Keratinocyte (primary cell): ENCODE measurements at regions not wholly inside any gene's neighbourhood (a gene's known extent, or its start where the extent isn't known, plus 50 kb on each side); places are given as distances from the start of the nearest gene placed in this dataset.

Experiments
- DNase-seq: peaks from one replicate; pipeline ENCODE4 v3.0.0-alpha.2; 2011; ENCODE audit warnings: low read depth, missing footprints, low spot score
- FAIRE-seq: peaks from 2 replicates; lab custom pipeline; 2011; peaks lifted over from hg19 to GRCh38; lab: Jason Lieb, UNC
- H2AFZ ChIP-seq: 2 replicates; pipeline ENCODE4 v1.6.0; 2012; ENCODE audit warnings: low read length, control low read depth, inconsistent platforms; ENCODE audit not compliant: control insufficient read depth
- H3K27ac ChIP-seq: 2 replicates; pipeline ENCODE4 v1.5.1; 2011; ENCODE audit warnings: low read length; ENCODE audit not compliant: control insufficient read depth, insufficient read depth
- H3K27me3 ChIP-seq: 3 replicates; pipeline ENCODE4 v1.6.0; 2011; ENCODE audit warnings: low read length; ENCODE audit not compliant: control insufficient read depth, insufficient read depth; ENCODE audit errors: extremely low read depth
- H3K36me3 ChIP-seq, 2 experiments: 2 replicates in 1 of 2; 3 replicates in 1 of 2; pipeline ENCODE4 v1.5.1; 2011; ENCODE audit warnings: low read length in 2 of 2, mild to moderate bottlenecking in 1 of 2; ENCODE audit not compliant: control insufficient read depth in 2 of 2, insufficient read depth in 2 of 2; ENCODE audit errors: extremely low read depth in 1 of 2
- H3K4me1 ChIP-seq: 3 replicates; pipeline ENCODE4 v1.5.1; 2011; ENCODE audit warnings: low read length; ENCODE audit not compliant: control insufficient read depth, insufficient read depth; ENCODE audit errors: extremely low read depth
- H3K4me2 ChIP-seq: 3 replicates; pipeline ENCODE4 v1.6.0; 2011; ENCODE audit warnings: low read depth, low read length; ENCODE audit not compliant: control insufficient read depth, insufficient read depth; ENCODE audit errors: extremely low read depth
- H3K4me3 ChIP-seq, 3 experiments: fragments of 200-600 bp in 1 of 3; sonication (generic) in 1 of 3; 2 replicates in 2 of 3; 3 replicates in 1 of 3; pipeline ENCODE4 v1.5.1; 2011 to 2016; ENCODE audit warnings: low read length in 3 of 3, mild to moderate bottlenecking in 3 of 3, control low read depth in 2 of 3, inconsistent platforms in 1 of 3, low read depth in 1 of 3, mixed read lengths in 1 of 3, mixed run types in 1 of 3, moderate library complexity in 1 of 3; ENCODE audit not compliant: control insufficient read depth in 2 of 3, insufficient read depth in 2 of 3; ENCODE audit errors: extremely low read depth in 1 of 3
- H3K79me2 ChIP-seq: 2 replicates; pipeline ENCODE4 v1.6.0; 2012; ENCODE audit warnings: low read length; ENCODE audit not compliant: control insufficient read depth, insufficient read depth
- H3K9ac ChIP-seq: 3 replicates; pipeline ENCODE4 v1.6.0; 2011; ENCODE audit warnings: low read length; ENCODE audit not compliant: control insufficient read depth, insufficient read depth; ENCODE audit errors: extremely low read depth
- H3K9me1 ChIP-seq: 3 replicates; pipeline ENCODE4 v1.6.0; 2011; ENCODE audit warnings: low read length; ENCODE audit not compliant: control insufficient read depth, insufficient read depth; ENCODE audit errors: extremely low read depth
- H3K9me3 ChIP-seq: 2 replicates; pipeline ENCODE4 v1.5.1; 2012; ENCODE audit warnings: low read depth, low read length; ENCODE audit not compliant: control insufficient read depth
- H4K20me1 ChIP-seq: 3 replicates; pipeline ENCODE4 v1.6.0; 2011; ENCODE audit warnings: low read length; ENCODE audit not compliant: control insufficient read depth, insufficient read depth; ENCODE audit errors: extremely low read depth
- EZH2 ChIP-seq: IDR thresholded peaks from one replicate; pipeline ENCODE4 v1.6.1; 2012; ENCODE audit warnings: inconsistent platforms, mild to moderate bottlenecking, low read length, moderate library complexity
- dilution Hi-C: fragments of 300-500 bp; cut with MboI; formaldehyde crosslinking; loops from one replicate; pipeline ENCODE4 v1.7.0; 2020; ENCODE audit warnings: low sequenced_read_pairs; ENCODE audit not compliant: extremely low pct_ligation_motif_present
- TF ChIP-seq, protein P1 (sequence below), 3 experiments: IDR thresholded peaks in 1 of 3; conservative IDR thresholded peaks in 1 of 3; optimal IDR thresholded peaks in 1 of 3; 2 replicates in 2 of 3; 3 replicates in 1 of 3; pipeline versions ENCODE3 to v1.5.1; 2011; ENCODE audit warnings: low read length in 3 of 3, mild to moderate bottlenecking in 3 of 3, moderate library complexity in 2 of 3, control low read depth in 1 of 3, inconsistent platforms in 1 of 3; ENCODE audit not compliant: insufficient read depth in 2 of 3; ENCODE audit errors: extremely low read depth in 1 of 3

DNA sequence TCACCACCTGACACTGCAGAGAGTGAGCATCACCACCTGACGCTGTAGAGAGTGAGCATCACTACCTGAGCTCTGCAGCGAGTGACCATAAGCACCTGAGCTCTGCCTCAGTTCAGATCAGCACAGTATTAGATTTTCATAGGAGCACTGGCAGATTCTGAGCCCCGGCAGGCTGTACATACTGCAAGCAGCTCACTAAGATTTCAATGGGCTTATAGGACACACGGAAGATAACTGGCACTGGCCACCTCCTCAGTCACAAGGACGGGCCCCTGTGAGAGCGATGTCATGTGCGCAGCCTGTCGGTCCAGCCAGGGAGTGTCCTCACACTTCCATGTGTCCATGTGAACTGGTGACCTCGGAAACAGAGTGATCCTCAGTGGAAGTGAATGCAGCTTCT lies 153.5 kb upstream of the IRX2 start:
- no peaks in the 10 kb centered on the region for H3K9me1 ChIP-seq
- no peaks in the 10 kb centered on the region for H3K4me1 ChIP-seq
- no peak overlapping the region for H3K27ac ChIP-seq
- H3K27me3 ChIP-seq, result no peaks in the 10 kb centered on the region
- dilution Hi-C loops, result no loop called here
- peaks cover 5% of the 10 kb centered on the region for H3K9me3 ChIP-seq
- H2AFZ ChIP-seq, result no peak overlapping the region
- no peak overlapping the region for H3K4me3 ChIP-seq
- TF ChIP-seq, protein P1, sequence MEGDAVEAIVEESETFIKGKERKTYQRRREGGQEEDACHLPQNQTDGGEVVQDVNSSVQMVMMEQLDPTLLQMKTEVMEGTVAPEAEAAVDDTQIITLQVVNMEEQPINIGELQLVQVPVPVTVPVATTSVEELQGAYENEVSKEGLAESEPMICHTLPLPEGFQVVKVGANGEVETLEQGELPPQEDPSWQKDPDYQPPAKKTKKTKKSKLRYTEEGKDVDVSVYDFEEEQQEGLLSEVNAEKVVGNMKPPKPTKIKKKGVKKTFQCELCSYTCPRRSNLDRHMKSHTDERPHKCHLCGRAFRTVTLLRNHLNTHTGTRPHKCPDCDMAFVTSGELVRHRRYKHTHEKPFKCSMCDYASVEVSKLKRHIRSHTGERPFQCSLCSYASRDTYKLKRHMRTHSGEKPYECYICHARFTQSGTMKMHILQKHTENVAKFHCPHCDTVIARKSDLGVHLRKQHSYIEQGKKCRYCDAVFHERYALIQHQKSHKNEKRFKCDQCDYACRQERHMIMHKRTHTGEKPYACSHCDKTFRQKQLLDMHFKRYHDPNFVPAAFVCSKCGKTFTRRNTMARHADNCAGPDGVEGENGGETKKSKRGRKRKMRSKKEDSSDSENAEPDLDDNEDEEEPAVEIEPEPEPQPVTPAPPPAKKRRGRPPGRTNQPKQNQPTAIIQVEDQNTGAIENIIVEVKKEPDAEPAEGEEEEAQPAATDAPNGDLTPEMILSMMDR (optimal IDR thresholded peaks at IDR 0.05 in 1 of 3, IDR thresholded peaks at IDR 0.05 in 1 of 3, conservative IDR thresholded peaks at IDR 0.05 in 1 of 3; ENCODE audit: extremely low read depth in 1 of 3, insufficient read depth in 2 of 3, low read length in 3 of 3), result no peak
- no peak for TF ChIP-seq EZH2
- no peak overlapping the region for H3K4me2 ChIP-seq
- H3K79me2 ChIP-seq, result no peaks in the 10 kb centered on the region
- no peaks in the 10 kb centered on the region for H3K36me3 ChIP-seq
- FAIRE-seq (no peak), DNase-seq (no peak)
- H4K20me1 ChIP-seq, result no peaks in the 10 kb centered on the region
- no peak overlapping the region for H3K9ac ChIP-seq

DNA sequence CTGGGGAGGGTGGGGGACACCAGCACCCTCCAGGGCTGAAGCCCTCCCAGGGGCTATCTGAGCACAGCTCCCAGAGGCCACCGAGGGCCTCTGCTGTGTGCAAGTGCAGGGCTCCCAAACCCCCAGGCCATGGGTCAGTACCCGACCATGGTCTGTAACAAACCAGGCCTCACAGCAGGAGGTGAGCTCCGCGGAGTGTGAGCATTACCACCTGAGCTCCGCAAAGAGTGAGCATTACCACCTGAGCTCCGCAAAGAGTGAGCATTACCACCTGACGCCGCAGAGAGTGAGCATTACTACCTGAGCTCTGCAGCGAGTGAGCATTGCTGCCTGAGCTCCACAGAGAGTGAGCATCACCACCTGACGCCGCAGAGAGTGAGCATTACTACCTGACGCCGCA lies 152.9 kb upstream of the IRX2 start:
- no peaks in the 10 kb centered on the region for H3K36me3 ChIP-seq
- dilution Hi-C loops, result no loop called here
- H3K79me2 ChIP-seq, result no peaks in the 10 kb centered on the region
- H3K27me3 ChIP-seq, result no peaks in the 10 kb centered on the region
- no peak for TF ChIP-seq EZH2
- TF ChIP-seq, protein P1 (optimal IDR thresholded peaks at IDR 0.05 in 1 of 3, IDR thresholded peaks at IDR 0.05 in 1 of 3, conservative IDR thresholded peaks at IDR 0.05 in 1 of 3; ENCODE audit: extremely low read depth in 1 of 3, insufficient read depth in 2 of 3, low read length in 3 of 3), result no peak
- no peak overlapping the region for H3K9ac ChIP-seq
- H3K27ac ChIP-seq, result no peak overlapping the region
- H3K4me2 ChIP-seq, result no peak overlapping the region
- H4K20me1 ChIP-seq, result no peaks in the 10 kb centered on the region
- H3K9me3 ChIP-seq, result peaks cover 5% of the 10 kb centered on the region
- H3K4me1 ChIP-seq, result no peaks in the 10 kb centered on the region
- H2AFZ ChIP-seq, result no peak overlapping the region
- DNase-seq, result no peak
- FAIRE-seq, result no peak
- H3K9me1 ChIP-seq, result no peaks in the 10 kb centered on the region
- no peak overlapping the region for H3K4me3 ChIP-seq
